Thyroid gland (tissue), 4 donors: ENCODE measurements at regions not wholly inside any gene's neighbourhood (a gene's known extent, or its start where the extent isn't known, plus 50 kb on each side); places are given as distances from the start of the nearest gene placed in this dataset.

Experiments
- CTCF ChIP-seq, 6 experiments: fragments of 200-600 bp in 3 of 6; fragments of 450-650 bp in 3 of 6; sonication (generic) in 3 of 6; IDR thresholded peaks; one replicate each; pipeline ENCODE4 v1.5.1; 2016 to 2019; ENCODE audit warnings: antibody characterized with exemption in 6 of 6, mild to moderate bottlenecking in 2 of 6, inconsistent platforms in 1 of 6, moderate library complexity in 1 of 6
- POLR2A ChIP-seq, 2 donors: fragments of 450-650 bp; IDR thresholded peaks; one replicate each; pipeline ENCODE4 v1.6.1; 2017; ENCODE audit warnings: antibody characterized with exemption in 2 of 2, mild to moderate bottlenecking in 2 of 2, moderate library complexity in 1 of 2

GRCh38 chr20:6407163-6407562, 284.3 kb upstream of the FERMT1 start:
- TF ChIP-seq CTCF (IDR thresholded peaks at IDR 0.05), result no peak
- no peak for TF ChIP-seq POLR2A (IDR thresholded peaks at IDR 0.05)
